ENCODE measurements at regions not wholly inside any gene's neighbourhood (a gene's known extent, or its start where the extent isn't known, plus 50 kb on each side); places are given as distances from the start of the nearest gene placed in this dataset.
A peak's percentile ranks its signal among the peaks of the same experiment; 100 is the strongest.

GRCh38 chr10:43959364-43960134 lies 310.9 kb upstream of the ZNF32 start:
- DNase-seq (ENCODE audit: low read depth), result no peak

- no peak for DNase-seq (ENCODE audit: low read depth)
Observed at GRCh38 chr10:43958964-43959363, 310.3 kb upstream of the ZNF32 start.

GRCh38 chr10:43958071-43958432 lies 309.4 kb upstream of the ZNF32 start:
- DNase-seq (ENCODE audit: low read depth), result no peak

GRCh38 chr10:43957267-43958070 lies 308.8 kb upstream of the ZNF32 start:
- no peak for DNase-seq (ENCODE audit: low read depth)

- DNase-seq (ENCODE audit: low read depth), result no peak
Observed at GRCh38 chr10:43955978-43956377, 307.3 kb upstream of the ZNF32 start.

GRCh38 chr10:43955002-43955596 lies 306.4 kb upstream of the ZNF32 start:
- no peak for DNase-seq (ENCODE audit: low read depth)

GRCh38 chr10:43953672-43954071 lies 305.0 kb upstream of the ZNF32 start:
- DNase-seq (ENCODE audit: low read depth), result no peak

GRCh38 chr10:43952760-43953159 lies 304.1 kb upstream of the ZNF32 start:
- DNase-seq (ENCODE audit: low read depth), result no peak

GRCh38 chr10:43949351-43949750 lies 300.7 kb upstream of the ZNF32 start:
- DNase-seq (ENCODE audit: low read depth), result no peak

- DNase-seq (ENCODE audit: low read depth), result no peak
Observed at GRCh38 chr10:43946445-43946844, 297.8 kb upstream of the ZNF32 start.

- no peak for DNase-seq (ENCODE audit: low read depth)
Observed at GRCh38 chr10:43945908-43946307, 297.2 kb upstream of the ZNF32 start.

- no peak for DNase-seq (ENCODE audit: low read depth)
Observed at GRCh38 chr10:43945094-43945730, 296.5 kb upstream of the ZNF32 start.

- DNase-seq (ENCODE audit: low read depth), result no peak
Observed at GRCh38 chr10:43944381-43945093, 295.9 kb upstream of the ZNF32 start.

GRCh38 chr10:43943818-43944360 lies 295.2 kb upstream of the ZNF32 start:
- no peak for DNase-seq (ENCODE audit: low read depth)

- DNase-seq (ENCODE audit: low read depth), result no peak
Observed at GRCh38 chr10:43943119-43943817, 294.6 kb upstream of the ZNF32 start.

GRCh38 chr10:43942096-43942850 lies 293.6 kb upstream of the ZNF32 start:
- peak; percentile 9 for DNase-seq (ENCODE audit: low read depth)

- DNase-seq (ENCODE audit: low read depth), result no peak
Observed at GRCh38 chr10:43940898-43941837, 292.5 kb upstream of the ZNF32 start.

- peak; percentile 5 for DNase-seq (ENCODE audit: low read depth)
Observed at GRCh38 chr10:43939939-43940820, 291.5 kb upstream of the ZNF32 start.
